ENCODE measurements at regions not wholly inside any gene's neighbourhood (a gene's known extent, or its start where the extent isn't known, plus 50 kb on each side); places are given as distances from the start of the nearest gene placed in this dataset.

GRCh38 chr7:114302858-114303257 is 111.8 kb upstream of the FOXP2 start:
- no peaks in the 10 kb centered on the region for H3K36me3 Mint-ChIP-seq (ENCODE audit: low read depth)
- TF ChIP-seq CTCF (conservative IDR thresholded peaks at IDR 0.05), result no peak
- no peak overlapping the region for H3K4me3 Mint-ChIP-seq
- H3K27me3 Mint-ChIP-seq (ENCODE audit: low read depth), result peaks cover 4% of the 10 kb centered on the region
- no peak overlapping the region for H3K27ac Mint-ChIP-seq (ENCODE audit: unreplicated experiment)
- no peak for DNase-seq (ENCODE audit: low read depth, low spot score)
- no peaks in the 10 kb centered on the region for H3K4me1 Mint-ChIP-seq
- no peaks in the 10 kb centered on the region for H3K9me3 Mint-ChIP-seq

GRCh38 chr7:114298011-114298410 is 116.6 kb upstream of the FOXP2 start:
- no peak for DNase-seq (ENCODE audit: low read depth, low spot score)
- H3K36me3 Mint-ChIP-seq (ENCODE audit: low read depth), result no peaks in the 10 kb centered on the region

GRCh38 chr7:114297121-114297520 is 117.5 kb upstream of the FOXP2 start:
- H3K36me3 Mint-ChIP-seq (ENCODE audit: low read depth), result no peaks in the 10 kb centered on the region
- H3K27me3 Mint-ChIP-seq (ENCODE audit: low read depth), result no peaks in the 10 kb centered on the region
- no peaks in the 10 kb centered on the region for H3K4me1 Mint-ChIP-seq
- H3K4me3 Mint-ChIP-seq, result no peak overlapping the region
- no peak overlapping the region for H3K27ac Mint-ChIP-seq (ENCODE audit: unreplicated experiment)
- H3K9me3 Mint-ChIP-seq, result no peaks in the 10 kb centered on the region
- no peak for TF ChIP-seq CTCF (conservative IDR thresholded peaks at IDR 0.05)
- DNase-seq (ENCODE audit: low read depth, low spot score), result no peak

More at GRCh38 chr7:114298011-114298410, 116.6 kb upstream of the FOXP2 start:
- Mint-ChIP-seq H3K27me3 (ENCODE audit: low read depth) (no peaks in the 10 kb centered on the region), H3K4me3 (no peak overlapping the region), H3K27ac (ENCODE audit: unreplicated experiment) (no peak overlapping the region), H3K9me3 (no peaks in the 10 kb centered on the region), H3K4me1 (no peaks in the 10 kb centered on the region)
- TF ChIP-seq CTCF (conservative IDR thresholded peaks at IDR 0.05), result no peak

- no peak for DNase-seq (ENCODE audit: low read depth, low spot score)
- Mint-ChIP-seq H3K27ac (ENCODE audit: unreplicated experiment) (no peak overlapping the region), H3K36me3 (ENCODE audit: low read depth) (no peaks in the 10 kb centered on the region), H3K27me3 (ENCODE audit: low read depth) (no peaks in the 10 kb centered on the region), H3K9me3 (no peaks in the 10 kb centered on the region), H3K4me3 (no peak overlapping the region), H3K4me1 (no peaks in the 10 kb centered on the region)
- no peak for TF ChIP-seq CTCF (conservative IDR thresholded peaks at IDR 0.05)
These were observed 119.1 kb upstream of the FOXP2 start for GRCh38 chr7:114295522-114295921.

- H3K27ac Mint-ChIP-seq (ENCODE audit: unreplicated experiment), result no peak overlapping the region
- TF ChIP-seq CTCF (conservative IDR thresholded peaks at IDR 0.05), result no peak
- DNase-seq (ENCODE audit: low read depth, low spot score), result no peak
- H3K4me3 Mint-ChIP-seq, result no peak overlapping the region
- H3K9me3 Mint-ChIP-seq, result no peaks in the 10 kb centered on the region
- no peaks in the 10 kb centered on the region for H3K36me3 Mint-ChIP-seq (ENCODE audit: low read depth)
- no peaks in the 10 kb centered on the region for H3K4me1 Mint-ChIP-seq
- H3K27me3 Mint-ChIP-seq (ENCODE audit: low read depth), result no peaks in the 10 kb centered on the region
These were observed 120.6 kb upstream of the FOXP2 start for GRCh38 chr7:114294036-114294435.
